ENCODE measurements at regions not wholly inside any gene's neighbourhood (a gene's known extent, or its start where the extent isn't known, plus 50 kb on each side); places are given as distances from the start of the nearest gene placed in this dataset.
"Not testable (repeated sequence)": the region's sequence is repeated elsewhere in the genome, so short reads cannot be mapped to it uniquely, and the experiment has no call there.

GRCh38 chr17:5870231-5870953 lies 199.8 kb upstream of the WSCD1 start:
- ATAC-seq = no peak

DNA sequence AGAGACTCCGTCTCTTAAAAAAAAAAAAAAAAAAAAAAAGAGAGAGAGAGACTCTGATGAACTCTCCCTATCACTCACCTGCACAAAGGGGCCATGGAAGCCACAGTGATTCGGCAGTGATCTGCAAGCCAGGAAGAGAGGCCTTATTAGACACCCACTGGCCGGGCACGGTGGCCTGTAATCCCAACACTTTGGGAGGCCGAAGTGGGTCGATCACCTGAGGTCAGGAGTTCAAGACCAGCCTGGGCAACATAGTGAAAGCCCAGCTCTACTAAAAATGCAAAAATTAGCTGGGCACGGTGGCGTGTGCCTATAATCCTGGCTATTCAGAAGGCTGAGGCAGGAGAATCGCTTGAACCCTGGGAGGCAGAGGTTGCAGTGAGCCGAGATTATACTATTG lies 198.5 kb upstream of the WSCD1 start:
- ATAC-seq = no peak

DNA sequence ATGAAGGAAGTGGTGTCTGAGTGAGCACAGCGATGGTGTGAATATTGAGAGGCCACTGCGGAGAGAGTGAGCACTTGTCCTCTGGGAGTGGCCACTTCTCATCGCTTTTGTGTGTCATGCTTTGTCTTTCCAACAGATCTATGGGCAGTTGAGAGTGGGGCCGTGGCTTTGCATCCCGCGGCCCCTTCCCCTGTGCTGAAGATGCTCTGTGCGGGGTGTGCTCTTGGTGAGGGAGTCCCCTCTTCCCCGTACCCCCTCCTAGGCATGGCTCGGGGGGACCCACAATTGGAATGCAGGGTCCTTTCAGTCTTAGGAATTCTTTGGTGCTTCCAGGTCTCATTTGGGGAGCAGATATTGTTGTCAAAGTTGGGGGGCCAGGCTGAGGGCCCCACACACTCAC lies 197.3 kb upstream of the WSCD1 start:
- ATAC-seq = no peak

DNA sequence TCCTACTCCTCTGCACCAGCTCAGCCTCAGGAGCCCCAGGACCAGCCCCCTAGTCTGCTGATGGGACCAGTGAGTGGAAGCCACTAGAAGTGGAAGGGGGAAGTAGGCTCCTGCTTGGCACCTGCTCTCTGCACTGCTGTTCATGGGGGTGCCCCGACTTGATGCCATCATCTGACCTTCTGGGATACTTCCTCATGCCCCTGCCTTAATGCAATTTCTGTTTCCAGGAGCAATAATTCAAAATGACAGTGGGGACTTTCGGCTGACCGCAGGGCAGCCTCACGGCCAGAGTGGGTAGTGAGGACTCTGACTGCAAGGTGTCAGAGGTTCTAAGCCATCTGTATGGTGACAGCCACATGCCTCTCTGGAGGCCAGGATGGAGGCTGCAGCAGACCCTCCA lies 196.4 kb upstream of the WSCD1 start:
- no peak for ATAC-seq

- no peak for ATAC-seq
These were observed 195.7 kb upstream of the WSCD1 start for GRCh38 chr17:5874486-5874885.

GRCh38 chr17:5877366-5877765 lies 192.8 kb upstream of the WSCD1 start:
- no peak for ATAC-seq

DNA sequence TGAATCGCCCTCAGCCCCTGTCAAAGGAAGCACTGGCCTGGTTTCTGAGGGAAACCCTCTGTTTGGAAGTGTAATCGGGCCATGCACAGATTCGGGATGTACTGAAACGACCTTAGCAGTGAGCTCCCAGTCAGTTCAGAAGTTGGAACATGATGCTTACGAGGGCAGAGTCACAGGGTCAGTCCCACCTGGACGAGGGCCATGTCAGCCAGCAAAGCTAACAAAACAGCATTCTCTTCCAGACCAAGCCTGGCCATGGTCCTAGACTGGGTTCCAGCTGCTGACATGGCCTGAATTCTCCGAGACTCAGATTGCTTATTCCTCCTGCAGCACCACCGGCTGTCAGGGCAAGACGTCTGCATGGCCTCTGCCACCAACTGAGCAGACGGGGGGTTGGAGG lies 192.2 kb upstream of the WSCD1 start:
- ATAC-seq = no peak

- no peak for ATAC-seq
These were observed 188.3 kb upstream of the WSCD1 start for GRCh38 chr17:5881849-5882248.

- ATAC-seq = no peak
These were observed 186.2 kb upstream of the WSCD1 start for GRCh38 chr17:5883775-5884665.

DNA sequence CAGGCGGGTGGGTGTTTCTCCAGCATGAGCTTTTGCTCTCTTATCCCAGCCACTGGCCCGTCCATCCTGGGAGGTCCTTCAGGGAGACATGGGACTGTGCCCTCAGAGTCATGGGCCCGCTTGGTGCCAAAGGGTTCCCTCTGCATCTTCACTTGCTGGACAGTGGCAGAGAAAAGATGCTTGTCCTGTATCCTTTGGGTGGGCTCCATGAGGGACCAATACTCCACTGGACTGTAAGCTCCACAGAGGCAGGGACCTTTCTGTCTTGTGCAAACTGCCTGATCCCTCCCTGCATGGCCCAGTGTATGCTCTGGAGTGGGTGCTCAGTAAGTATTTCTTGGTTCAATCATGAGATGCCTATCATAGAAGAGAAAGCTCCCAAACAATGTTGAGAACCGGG lies 184.8 kb upstream of the WSCD1 start:
- no peak for ATAC-seq

DNA sequence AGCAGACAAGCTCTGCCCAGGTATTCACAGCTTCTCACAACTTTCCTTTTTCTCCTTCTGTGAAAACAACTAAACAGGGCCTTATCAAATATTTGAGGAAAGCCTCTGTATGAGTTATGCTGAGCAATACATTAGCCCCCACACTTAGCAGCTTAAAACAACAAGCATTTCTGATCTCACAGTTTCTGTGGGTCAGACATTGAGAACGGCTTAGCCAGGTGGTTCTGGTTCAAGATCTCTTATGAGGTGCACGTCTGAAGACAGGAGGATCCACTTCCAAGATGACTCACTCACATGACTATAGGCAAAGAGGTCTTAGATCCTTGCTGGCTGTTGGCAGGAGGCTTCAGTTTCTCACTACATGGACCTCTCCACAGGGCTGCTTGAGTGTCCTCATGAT lies 181.4 kb upstream of the WSCD1 start:
- no peak for ATAC-seq

GRCh38 chr17:5892921-5893675 lies 177.1 kb upstream of the WSCD1 start:
- ATAC-seq = no peak

DNA sequence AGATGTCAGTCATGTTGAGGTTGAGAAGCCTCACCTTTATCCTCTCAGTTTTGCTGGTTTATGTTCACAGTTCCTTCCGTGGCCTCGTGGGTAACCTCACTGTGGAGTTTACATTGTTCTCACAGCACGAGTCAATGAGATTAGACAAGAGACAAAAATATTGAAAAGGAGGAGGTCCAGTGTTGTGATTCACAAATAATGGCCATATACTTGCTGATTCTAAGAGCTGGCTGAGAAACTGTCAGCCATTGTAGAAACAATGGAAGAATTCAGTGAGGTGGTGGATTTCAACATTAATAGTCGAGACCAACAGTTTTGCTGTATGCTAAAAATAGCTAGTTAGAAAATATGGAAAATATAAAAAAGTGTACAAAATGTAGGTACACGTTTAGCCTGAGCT lies 176.4 kb upstream of the WSCD1 start:
- ATAC-seq = no peak

DNA sequence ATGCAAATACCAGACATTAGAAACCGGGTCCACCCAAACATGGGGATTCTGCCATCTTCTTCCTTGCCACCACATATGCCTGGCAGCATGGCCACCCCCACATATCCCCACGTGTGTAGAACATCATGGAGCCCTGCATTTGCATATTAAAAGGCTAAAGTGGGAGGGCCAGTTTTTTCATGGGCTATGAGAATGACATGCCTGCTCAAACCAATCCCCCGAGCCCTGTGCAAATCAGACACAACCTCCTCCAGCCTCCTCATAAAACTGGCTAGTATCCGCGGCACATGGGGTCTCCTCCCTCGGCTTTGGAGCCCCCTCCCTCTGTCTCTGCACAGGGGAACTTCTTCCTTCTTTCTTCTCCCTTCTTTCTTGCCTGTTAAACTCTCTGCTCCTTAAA lies 174.9 kb upstream of the WSCD1 start:
- no peak for ATAC-seq

GRCh38 chr17:5896215-5896614 lies 174.0 kb upstream of the WSCD1 start:
- ATAC-seq = no peak

GRCh38 chr17:5897275-5897911 lies 172.8 kb upstream of the WSCD1 start:
- ATAC-seq = no peak

DNA sequence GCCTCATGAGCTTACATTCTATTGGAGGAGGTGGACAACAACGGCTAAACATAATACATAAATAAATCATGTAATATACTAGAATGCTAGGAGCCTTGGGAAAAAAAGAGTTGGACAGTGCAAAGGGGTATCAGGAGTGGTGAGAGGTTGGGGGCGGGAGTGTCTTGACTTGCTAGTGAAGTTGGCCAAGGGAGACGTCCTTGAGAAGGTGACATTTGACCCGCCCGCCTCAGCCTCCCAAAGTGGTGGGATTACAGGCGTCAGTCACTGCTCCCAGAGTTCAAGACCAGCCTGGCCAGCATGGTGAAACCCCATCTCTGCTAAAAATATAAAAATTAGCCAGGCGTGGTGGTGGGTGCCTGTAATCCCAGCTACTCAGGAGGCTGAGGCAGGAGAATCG lies 172.2 kb upstream of the WSCD1 start:
- ATAC-seq = not testable (repeated sequence)

GRCh38 chr17:5898406-5898805 lies 171.8 kb upstream of the WSCD1 start:
- no peak for ATAC-seq

DNA sequence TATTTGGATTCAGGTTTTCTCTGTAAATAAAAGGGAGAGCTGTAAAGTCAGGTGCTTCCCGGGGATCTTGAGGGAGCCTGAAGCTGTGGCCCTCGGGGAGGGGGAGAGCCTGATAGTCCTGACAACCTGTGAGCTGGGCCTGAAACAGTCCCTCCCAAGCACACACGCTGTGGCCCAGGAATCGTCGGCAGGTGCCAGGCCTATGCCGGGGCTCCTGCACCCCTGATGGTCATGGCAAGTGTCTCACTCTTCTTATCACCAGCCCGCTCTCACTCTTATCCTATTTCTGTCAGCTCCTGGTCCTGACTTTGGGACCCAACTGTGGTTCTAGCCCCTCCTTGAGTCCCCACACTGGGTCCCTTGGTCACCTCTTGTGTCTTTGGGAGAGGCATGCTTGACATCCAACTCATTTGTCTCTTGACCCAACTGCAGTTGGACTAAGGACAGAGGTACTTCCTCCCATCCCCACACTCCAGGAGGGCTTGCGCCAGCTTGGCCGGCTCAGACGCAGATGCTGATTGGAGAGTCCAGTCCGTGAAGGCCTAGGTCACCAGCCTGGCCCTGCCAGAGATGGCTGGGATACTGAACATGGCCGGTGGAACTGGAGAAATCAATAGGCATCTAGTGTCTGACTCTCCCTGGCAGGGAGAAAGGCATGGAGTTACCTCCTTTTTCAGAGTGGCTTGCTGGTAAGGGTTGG lies 170.5 kb upstream of the WSCD1 start:
- ATAC-seq = no peak

GRCh38 chr17:5901731-5902130 lies 168.4 kb upstream of the WSCD1 start:
- no peak for ATAC-seq

DNA sequence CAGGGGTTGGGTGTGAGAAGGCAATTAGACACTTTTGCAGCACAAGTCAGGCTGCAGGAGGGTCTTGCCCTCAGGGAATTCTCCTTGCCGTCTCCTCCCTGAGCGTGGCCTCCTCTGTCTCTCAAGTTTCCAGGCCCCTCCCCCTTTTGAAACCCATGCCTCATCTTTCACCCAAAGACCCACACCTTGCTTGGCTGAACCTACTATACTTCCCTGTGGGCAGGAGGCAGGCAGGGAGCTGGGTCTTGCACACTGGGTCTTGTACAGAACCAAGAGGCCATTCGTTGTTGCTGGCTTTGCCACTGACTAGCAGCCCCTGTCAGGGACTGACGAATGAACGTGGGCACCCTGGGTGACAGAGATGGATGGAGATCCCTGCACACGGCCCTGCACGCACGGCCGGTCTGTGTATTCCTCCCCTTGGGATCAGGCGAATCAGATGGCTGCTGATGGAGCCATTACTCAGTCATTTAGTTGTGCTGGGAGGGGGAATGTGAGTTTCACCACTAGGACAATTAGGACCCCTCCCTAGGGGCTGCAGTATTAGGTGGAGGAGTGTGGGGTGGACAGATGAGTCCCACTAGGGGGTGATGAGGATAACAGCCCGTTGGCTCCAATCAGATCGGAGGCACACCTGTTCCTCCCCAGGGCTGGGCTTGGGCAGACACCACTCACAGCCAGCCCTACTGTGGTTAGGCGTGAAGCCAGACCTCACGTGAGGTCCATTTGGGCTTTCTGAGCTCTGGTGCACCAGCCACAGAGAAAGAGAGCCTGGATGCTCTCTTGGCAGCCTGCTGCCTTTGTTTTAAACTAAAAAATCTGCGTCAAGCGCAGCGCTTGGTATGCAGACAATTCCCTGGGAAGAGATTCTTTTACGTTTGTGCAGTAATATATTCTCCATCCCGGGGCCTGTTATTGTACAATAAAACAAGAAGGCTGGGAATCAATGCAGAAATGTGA lies 167.7 kb upstream of the WSCD1 start:
- no peak for ATAC-seq
